ENCODE measurements at regions not wholly inside any gene's neighbourhood (a gene's known extent, or its start where the extent isn't known, plus 50 kb on each side); places are given as distances from the start of the nearest gene placed in this dataset.

DNA sequence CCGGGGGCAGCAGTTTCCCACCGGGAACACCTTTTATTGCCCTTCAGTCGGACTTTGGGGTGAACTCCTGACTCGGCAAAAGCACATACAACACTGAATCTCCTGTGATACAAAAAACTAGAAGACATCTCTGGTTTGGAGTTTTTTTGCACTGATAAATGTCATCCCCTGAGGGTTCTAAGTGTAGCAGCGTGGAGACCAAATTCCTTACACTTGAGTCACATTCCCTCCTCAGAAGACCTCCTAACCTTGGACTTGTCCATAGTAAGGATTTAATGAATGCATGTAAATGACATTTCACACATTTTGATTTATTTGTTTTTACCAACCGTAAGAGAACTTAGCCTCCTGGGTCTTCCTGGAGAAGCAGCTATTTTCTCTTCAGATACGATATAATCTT lies 54.0 kb upstream of the GPR45 start:
- TF ChIP-seq CTCF (IDR thresholded peaks at IDR 0.05): no peak
- no peaks in the 10 kb centered on the region for H3K36me3 ChIP-seq
- H3K27ac ChIP-seq: no peak overlapping the region
- H3K4me1 ChIP-seq: no peaks in the 10 kb centered on the region
- DNase-seq (no peak), ATAC-seq (no peak)
- no peaks in the 10 kb centered on the region for H3K27me3 ChIP-seq
- H3K9me3 ChIP-seq: no peaks in the 10 kb centered on the region
- H3K4me3 ChIP-seq: no peak overlapping the region
- intact Hi-C loops (cut with DNase I): no loop called here

- intact Hi-C loops (cut with DNase I): no loop called here
- Histone ChIP-seq H3K4me3 (no peak overlapping the region), H3K36me3 (no peaks in the 10 kb centered on the region)
Observed at GRCh38 chr2:105188343-105188742, 53.2 kb upstream of the GPR45 start.

More at GRCh38 chr2:105188343-105188742, 53.2 kb upstream of the GPR45 start:
- H3K27me3 ChIP-seq: no peaks in the 10 kb centered on the region
- no peaks in the 10 kb centered on the region for H3K9me3 ChIP-seq
- DNase-seq (no peak), ATAC-seq (no peak)
- H3K27ac ChIP-seq: no peak overlapping the region
- no peak for TF ChIP-seq CTCF (IDR thresholded peaks at IDR 0.05)
- H3K4me1 ChIP-seq: no peaks in the 10 kb centered on the region

All from upper lobe of right lung (tissue), 1 donor.